ENCODE measurements at regions not wholly inside any gene's neighbourhood (a gene's known extent, or its start where the extent isn't known, plus 50 kb on each side); places are given as distances from the start of the nearest gene placed in this dataset.

GRCh38 chr3:25155652-25156471, 272.2 kb upstream of the RARB start:
- TF ChIP-seq CTCF (IDR thresholded peaks at IDR 0.05), result no peak
- no peak for ATAC-seq
- Histone ChIP-seq H3K9me3 (no peaks in the 10 kb centered on the region), H3K36me3 (ENCODE audit: low read depth) (no peaks in the 10 kb centered on the region), H3K4me3 (no peak overlapping the region), H3K4me1 (ENCODE audit: low read depth) (peaks cover 6% of the 10 kb centered on the region)
- intact Hi-C loops (cut with DNase I, micrococcal nuclease), result no loop called here
- DNase-seq, result no peak

GRCh38 chr3:25156626-25157025, 271.4 kb upstream of the RARB start:
- TF ChIP-seq CTCF (IDR thresholded peaks at IDR 0.05), result no peak
- H3K4me3 ChIP-seq, result no peak overlapping the region
- no peaks in the 10 kb centered on the region for H3K36me3 ChIP-seq (ENCODE audit: low read depth)
- ATAC-seq (no peak), DNase-seq (no peak)
- intact Hi-C loops (cut with DNase I, micrococcal nuclease), result no loop called here
- H3K4me1 ChIP-seq (ENCODE audit: low read depth), result peaks cover 6% of the 10 kb centered on the region
- H3K9me3 ChIP-seq, result no peaks in the 10 kb centered on the region

GRCh38 chr3:25165306-25165705, 262.8 kb upstream of the RARB start:
- no peak for TF ChIP-seq CTCF (IDR thresholded peaks at IDR 0.05)
- DNase-seq (no peak), ATAC-seq (no peak)
- Histone ChIP-seq H3K36me3 (ENCODE audit: low read depth) (no peaks in the 10 kb centered on the region), H3K4me1 (ENCODE audit: low read depth) (no peaks in the 10 kb centered on the region), H3K4me3 (no peak overlapping the region), H3K9me3 (no peaks in the 10 kb centered on the region)
- intact Hi-C loops (cut with DNase I, micrococcal nuclease), result no loop called here

- TF ChIP-seq CTCF (IDR thresholded peaks at IDR 0.05), result no peak
- ATAC-seq, result no peak
- Histone ChIP-seq H3K4me3 (no peak overlapping the region), H3K36me3 (ENCODE audit: low read depth) (no peaks in the 10 kb centered on the region), H3K4me1 (ENCODE audit: low read depth) (no peaks in the 10 kb centered on the region), H3K9me3 (no peaks in the 10 kb centered on the region)
- DNase-seq, result no peak
- intact Hi-C loops (cut with DNase I, micrococcal nuclease), result no loop called here
These were observed 262.0 kb upstream of the RARB start for GRCh38 chr3:25166016-25166415.

- no peak for DNase-seq
- intact Hi-C loops (cut with DNase I, micrococcal nuclease), result no loop called here
- no peaks in the 10 kb centered on the region for H3K36me3 ChIP-seq (ENCODE audit: low read depth)
- TF ChIP-seq CTCF (IDR thresholded peaks at IDR 0.05), result no peak
- H3K4me3 ChIP-seq, result no peak overlapping the region
- no peaks in the 10 kb centered on the region for H3K4me1 ChIP-seq (ENCODE audit: low read depth)
- no peaks in the 10 kb centered on the region for H3K9me3 ChIP-seq
- no peak for ATAC-seq
These were observed 258.9 kb upstream of the RARB start for GRCh38 chr3:25169151-25169550.

All from mucosa of descending colon (tissue), 3 donors.